Peyer's patch (tissue), 4 donors: ENCODE measurements at regions not wholly inside any gene's neighbourhood (a gene's known extent, or its start where the extent isn't known, plus 50 kb on each side); places are given as distances from the start of the nearest gene placed in this dataset.

ENCODE experiments used
- POLR2A ChIP-seq, 2 donors: fragments of 450-650 bp; IDR thresholded peaks; one replicate each; pipeline ENCODE4 v1.5.1; 2017; ENCODE audit warnings: antibody characterized with exemption in 2 of 2, mild to moderate bottlenecking in 2 of 2, moderate library complexity in 2 of 2
- TF ChIP-seq, protein P1 (sequence below), 6 experiments: fragments of 450-650 bp in 4 of 6; fragments of 200-600 bp in 2 of 6; sonication (generic) in 1 of 6; IDR thresholded peaks; one replicate each; pipeline ENCODE4 v1.5.1; 2017 to 2019; ENCODE audit warnings: antibody characterized with exemption in 6 of 6, mild to moderate bottlenecking in 3 of 6, moderate library complexity in 1 of 6

DNA sequence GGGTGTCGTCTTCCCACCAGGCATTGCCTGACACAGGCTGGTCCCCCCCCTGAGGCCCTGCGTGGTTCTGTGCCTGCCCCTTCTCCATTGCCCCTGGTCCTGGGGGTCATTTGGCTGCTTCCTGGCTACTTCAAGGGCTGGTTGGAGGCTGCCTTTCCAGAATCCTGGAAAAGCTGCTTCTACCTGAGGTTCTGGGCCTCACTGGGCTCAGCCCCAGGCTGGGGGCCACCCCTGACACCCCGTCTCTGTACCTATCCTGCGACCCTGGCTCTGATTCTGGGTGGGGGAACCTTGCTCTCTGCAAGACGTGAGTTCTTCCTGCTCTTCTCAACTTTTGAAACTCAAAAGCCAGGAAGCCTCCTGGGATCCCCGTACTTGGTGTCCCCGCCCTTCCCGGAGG lies 149.3 kb upstream of the PTPN1 start:
- TF ChIP-seq, protein P1, sequence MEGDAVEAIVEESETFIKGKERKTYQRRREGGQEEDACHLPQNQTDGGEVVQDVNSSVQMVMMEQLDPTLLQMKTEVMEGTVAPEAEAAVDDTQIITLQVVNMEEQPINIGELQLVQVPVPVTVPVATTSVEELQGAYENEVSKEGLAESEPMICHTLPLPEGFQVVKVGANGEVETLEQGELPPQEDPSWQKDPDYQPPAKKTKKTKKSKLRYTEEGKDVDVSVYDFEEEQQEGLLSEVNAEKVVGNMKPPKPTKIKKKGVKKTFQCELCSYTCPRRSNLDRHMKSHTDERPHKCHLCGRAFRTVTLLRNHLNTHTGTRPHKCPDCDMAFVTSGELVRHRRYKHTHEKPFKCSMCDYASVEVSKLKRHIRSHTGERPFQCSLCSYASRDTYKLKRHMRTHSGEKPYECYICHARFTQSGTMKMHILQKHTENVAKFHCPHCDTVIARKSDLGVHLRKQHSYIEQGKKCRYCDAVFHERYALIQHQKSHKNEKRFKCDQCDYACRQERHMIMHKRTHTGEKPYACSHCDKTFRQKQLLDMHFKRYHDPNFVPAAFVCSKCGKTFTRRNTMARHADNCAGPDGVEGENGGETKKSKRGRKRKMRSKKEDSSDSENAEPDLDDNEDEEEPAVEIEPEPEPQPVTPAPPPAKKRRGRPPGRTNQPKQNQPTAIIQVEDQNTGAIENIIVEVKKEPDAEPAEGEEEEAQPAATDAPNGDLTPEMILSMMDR (IDR thresholded peaks at IDR 0.05), result no peak
- TF ChIP-seq POLR2A (IDR thresholded peaks at IDR 0.05), result no peak
